HepG2 (cell line): ENCODE measurements at regions not wholly inside any gene's neighbourhood (a gene's known extent, or its start where the extent isn't known, plus 50 kb on each side); places are given as distances from the start of the nearest gene placed in this dataset.

Experiments
- ATAC-seq: fragments of 200-7000 bp; cut with Tn5 transposase; 3 replicates; pipeline ENCODE4 v1.9.1; 2020; ENCODE audit warnings: mild to moderate bottlenecking, moderate library complexity
- BruUV-seq: library from RNA; stranded (reverse); fragments of 400-500 nt; replicated peaks from 2 replicates; lab custom pipeline; 2021; lab: Mats Ljungman, UMichigan
- CTCF ChIA-PET: fragments of 300-600 bp; formaldehyde crosslinking; extraction: SDS; loops from one replicate; lab custom pipeline; 2021; ENCODE audit warnings: low total read pairs, inconsistent platforms, low intra/inter-chr PET ratio; lab: Yijun Ruan, JAX
- POLR2A ChIA-PET: fragments of 350-600 bp; sonication (Branson Sonifier 250); formaldehyde crosslinking; loops from one replicate; lab custom pipeline; 2020; ENCODE audit warnings: antibody characterized with exemption, inconsistent platforms; lab: Yijun Ruan, JAX
- DNase-seq: peaks from one replicate; pipeline ENCODE4 v3.0.0-alpha.2; 2015; ENCODE audit warnings: low spot score
- FAIRE-seq: peaks from 3 replicates; lab custom pipeline; 2011; peaks lifted over from hg19 to GRCh38; lab: Jason Lieb, UNC
- H2AFZ ChIP-seq: one replicate; pipeline ENCODE4 v1.6.1; 2011; ENCODE audit warnings: low read length, inconsistent platforms
- H3K27ac ChIP-seq: fragments of 300-600 bp; 3 replicates; pipeline ENCODE4 v1.8.0; 2011; ENCODE audit warnings: mixed run types, mild to moderate bottlenecking, mixed read lengths, low read length, inconsistent platforms; ENCODE audit not compliant: insufficient read depth; ENCODE audit errors: extremely low read length
- H3K27me3 ChIP-seq, 2 experiments: fragments of 200-600 bp in 1 of 2; 2 replicates in 1 of 2; 3 replicates in 1 of 2; pipeline versions ENCODE4 v1.6.0 to v1.8.0; 2011; ENCODE audit warnings: low read length in 2 of 2, mild to moderate bottlenecking in 2 of 2, moderate library complexity in 2 of 2, inconsistent platforms in 1 of 2; ENCODE audit not compliant: insufficient read depth in 2 of 2, control insufficient read depth in 1 of 2
- H3K36me3 ChIP-seq, 2 experiments: fragments of 200-600 bp in 1 of 2; replicated peaks in 1 of 2; 2 replicates in 1 of 2; 3 replicates in 1 of 2; pipeline versions ENCODE4 v1.5.1 to v1.8.0; 2011; ENCODE audit warnings: low read length in 2 of 2, inconsistent platforms in 1 of 2; ENCODE audit not compliant: insufficient read depth in 2 of 2, control insufficient read depth in 1 of 2
- H3K4me1 ChIP-seq: 2 replicates; pipeline ENCODE4 v1.5.1; 2012; ENCODE audit warnings: low read length, inconsistent platforms; ENCODE audit not compliant: insufficient read depth
- H3K4me2 ChIP-seq: 2 replicates; pipeline ENCODE4 v1.6.0; 2011; ENCODE audit warnings: low read depth, low read length, inconsistent platforms
- H3K4me3 ChIP-seq, 3 experiments: fragments of 200-600 bp in 1 of 3; sonication (generic), shearing (Covaris generic) in 1 of 3; replicated peaks in 1 of 3; 2 replicates each; pipeline ENCODE4 v1.5.1; 2011 to 2016; ENCODE audit warnings: low read length in 3 of 3, inconsistent platforms in 2 of 3, low read depth in 2 of 3, mild to moderate bottlenecking in 2 of 3, control low read depth in 1 of 3, mixed read lengths in 1 of 3; ENCODE audit not compliant: insufficient read depth in 1 of 3
- H3K79me2 ChIP-seq: one replicate; pipeline ENCODE4 v1.6.1; 2011; ENCODE audit warnings: low read length, inconsistent platforms; ENCODE audit not compliant: insufficient read depth
- H3K9ac ChIP-seq: 2 replicates; pipeline ENCODE4 v1.6.0; 2011; ENCODE audit warnings: mild to moderate bottlenecking, low read depth, low read length, inconsistent platforms; ENCODE audit not compliant: insufficient read depth
- H3K9me3 ChIP-seq: 2 replicates; pipeline ENCODE4 v1.5.1; 2012; ENCODE audit warnings: mild to moderate bottlenecking, low read length
- H4K20me1 ChIP-seq: 2 replicates; pipeline ENCODE4 v1.6.0; 2011; ENCODE audit warnings: inconsistent platforms, mild to moderate bottlenecking, low read length, moderate library complexity; ENCODE audit not compliant: insufficient read depth
- CEBPB ChIP-seq: IDR thresholded peaks from 2 replicates; pipeline ENCODE4 v1.6.1; 2011; ENCODE audit warnings: low read depth, low read length, improper control_type of control experiment, borderline replicate concordance
- FOSL2 ChIP-seq: sonication (generic); formaldehyde crosslinking; IDR thresholded peaks from 2 replicates; pipeline ENCODE4 v1.4.0; 2020; ENCODE audit warnings: missing genetic modification reagents
- ZNF574 ChIP-seq: sonication (generic); formaldehyde crosslinking; IDR thresholded peaks from 2 replicates; pipeline ENCODE4 v1.4.0; 2020; ENCODE audit warnings: missing genetic modification reagents
- WGBS: methylation state at CpG from one replicate; pipeline ENCODE4 v1.1.6; 2017; ENCODE audit warnings: low lambda C conversion rate; 5-methylcytosine and 5-hydroxymethylcytosine counted together
- in situ Hi-C: cut with HindIII; loops from 2 replicates; pipeline ENCODE4 v1.10.0; 2017; ENCODE audit warnings: low pct_unique_long_range_greater_than_20kb; ENCODE audit not compliant: extremely low pct_ligation_motif_present
- intact Hi-C: fragments of 100-400 bp; cut with micrococcal nuclease; formaldehyde crosslinking; loops from one replicate; pipeline ENCODE4 v1.10.0; 2022; ENCODE audit not compliant: unreplicated experiment

GRCh38 chr15:37813306-37813705 is 121.1 kb upstream of the TMCO5A start:
- POLR2A ChIA-PET, result no interaction called here

More at GRCh38 chr15:37813306-37813705, 121.1 kb upstream of the TMCO5A start:
- ATAC-seq (no peak), DNase-seq (no peak), FAIRE-seq (no peak)
- in situ Hi-C loops (no loop called here), intact Hi-C loops (no loop called here)
- Histone ChIP-seq H3K27me3 (no peaks in the 10 kb centered on the region), H3K9me3 (no peaks in the 10 kb centered on the region), H3K4me3 (no peak overlapping the region), H3K4me1 (no peaks in the 10 kb centered on the region), H3K4me2 (no peak overlapping the region), H3K9ac (no peak overlapping the region), H4K20me1 (no peaks in the 10 kb centered on the region), H3K79me2 (no peaks in the 10 kb centered on the region), H3K36me3 (no peaks in the 10 kb centered on the region), H2AFZ (no peak overlapping the region), H3K27ac (no peak overlapping the region)
- no TSS peak for BruUV-seq
- 44% methylated on average over 3 of the region's 3 CpGs for WGBS
- no peak for TF ChIP-seq FOSL2 (CRISPR knock-in tag)
- TF ChIP-seq ZNF574 (CRISPR knock-in tag), result no peak
- peak; percentile 25; the same call in 1 of the 2 replicates for TF ChIP-seq CEBPB
- CTCF ChIA-PET, result no interaction called here
